GM12878 (cell line): ENCODE measurements at regions not wholly inside any gene's neighbourhood (a gene's known extent, or its start where the extent isn't known, plus 50 kb on each side); places are given as distances from the start of the nearest gene placed in this dataset.

Experiments
- ATAC-seq: fragments of 200-7000 bp; cut with Tn5 transposase; 3 replicates; pipeline ENCODE4 v1.9.1; 2020; ENCODE audit warnings: mild to moderate bottlenecking, moderate library complexity
- BruUV-seq: library from RNA; stranded (reverse); fragments of 400-500 nt; replicated peaks from 2 replicates; lab custom pipeline; 2021; lab: Mats Ljungman, UMichigan
- CTCF ChIA-PET: fragments of 300-600 bp; sonication (Branson Sonifier 250); formaldehyde crosslinking; extraction: SDS; loops from one replicate; lab custom pipeline; 2021; ENCODE audit warnings: inconsistent platforms; lab: Yijun Ruan, JAX
- POLR2A ChIA-PET: fragments of 350-600 bp; formaldehyde crosslinking; extraction: SDS; loops from one replicate; lab custom pipeline; 2021; ENCODE audit warnings: inconsistent platforms; lab: Charles Lee
- RAD21 ChIA-PET: fragments of 300-600 bp; sonication (Branson Sonifier 250); formaldehyde crosslinking; loops from one replicate; lab custom pipeline; 2023; ENCODE audit warnings: antibody characterized with exemption; ENCODE audit not compliant: unreplicated experiment; lab: Charles Lee
- SMC1A ChIA-PET: fragments of 300-600 bp; sonication (Branson Sonifier 250); formaldehyde crosslinking; loops from one replicate; lab custom pipeline; 2023; ENCODE audit not compliant: unreplicated experiment, uncharacterized antibody; lab: Charles Lee
- DNase-seq: peaks from one replicate; pipeline ENCODE4 v3.0.0-alpha.2; 2011; ENCODE audit warnings: low read depth, low spot score
- FAIRE-seq: peaks from 3 replicates; lab custom pipeline; 2011; peaks lifted over from hg19 to GRCh38; lab: Jason Lieb, UNC
- H2AFZ ChIP-seq: 2 replicates; pipeline ENCODE4 v1.6.0; 2011; ENCODE audit warnings: low read depth, low read length, control low read depth; ENCODE audit not compliant: control insufficient read depth
- H3K27ac ChIP-seq: 2 replicates; pipeline ENCODE4 v1.5.1; 2011; ENCODE audit warnings: control low read depth; ENCODE audit not compliant: control insufficient read depth, insufficient read depth
- H3K27me3 ChIP-seq, 2 experiments: replicated peaks in 1 of 2; 2 replicates each; pipeline versions ENCODE4 v1.6.0 to v1.6.1; 2011; ENCODE audit warnings: low read length in 1 of 2; ENCODE audit not compliant: control insufficient read depth in 2 of 2, insufficient read depth in 2 of 2
- H3K36me3 ChIP-seq, 2 experiments: 2 replicates each; pipeline ENCODE4 v1.5.1; 2011; ENCODE audit warnings: low read length in 1 of 2; ENCODE audit not compliant: control insufficient read depth in 2 of 2, insufficient read depth in 2 of 2
- H3K4me1 ChIP-seq: 2 replicates; pipeline ENCODE4 v1.6.1; 2011; ENCODE audit warnings: mild to moderate bottlenecking, low read length, moderate library complexity, mixed read lengths; ENCODE audit not compliant: control insufficient read depth, insufficient read depth
- H3K4me2 ChIP-seq: 2 replicates; pipeline ENCODE4 v1.6.0; 2011; ENCODE audit warnings: control low read depth; ENCODE audit not compliant: control insufficient read depth, insufficient read depth
- H3K4me3 ChIP-seq: fragments of 200-600 bp; sonication (generic); 2 replicates; pipeline ENCODE4 v1.5.1; 2016
- H3K79me2 ChIP-seq: 2 replicates; pipeline ENCODE4 v1.6.0; 2011; ENCODE audit warnings: low read length; ENCODE audit not compliant: control insufficient read depth, insufficient read depth
- H3K9ac ChIP-seq: 2 replicates; pipeline ENCODE4 v1.8.0; 2011; ENCODE audit warnings: low read length, control low read depth, mixed read lengths; ENCODE audit not compliant: control insufficient read depth, insufficient read depth
- H3K9me3 ChIP-seq: replicated peaks from 3 replicates; pipeline ENCODE4 v1.5.1; 2011; ENCODE audit warnings: mild to moderate bottlenecking, low read length; ENCODE audit not compliant: control insufficient read depth, insufficient read depth
- H4K20me1 ChIP-seq: 2 replicates; pipeline ENCODE4 v1.6.0; 2011; ENCODE audit not compliant: control insufficient read depth, insufficient read depth
- FOXM1 ChIP-seq: IDR thresholded peaks from 2 replicates; pipeline ENCODE4 v1.6.1; 2012; ENCODE audit warnings: low read depth, mild to moderate bottlenecking, inconsistent platforms, low read length, moderate library complexity
- SMARCA5 ChIP-seq: fragments of 450-650 bp; IDR thresholded peaks from 2 replicates; pipeline ENCODE4 v1.6.1; 2017; ENCODE audit warnings: mild to moderate bottlenecking
- SREBF1 ChIP-seq: IDR thresholded peaks from 2 replicates; pipeline ENCODE4 v1.6.1; 2012; ENCODE audit warnings: mild to moderate bottlenecking, low read length
- ZBTB4 ChIP-seq: fragments of 450-650 bp; formaldehyde crosslinking; IDR thresholded peaks from 2 replicates; pipeline ENCODE4 v1.4.0; 2022; ENCODE audit warnings: mild to moderate bottlenecking, moderate library complexity
- WGBS: methylation state at CpG from one replicate; pipeline ENCODE4 v1.1.6; 2016; ENCODE audit warnings: low lambda C conversion rate; ENCODE audit not compliant: insufficient replicate concordance, insufficient coverage; ENCODE audit errors: missing lambda C conversion rate; 5-methylcytosine and 5-hydroxymethylcytosine counted together
- in situ Hi-C: fragments of 300-500 bp; cut with MboI; formaldehyde crosslinking; loops from 9 replicates; pipeline ENCODE4 v1.14.3; 2018; ENCODE audit warnings: mixed read lengths
- intact Hi-C: fragments of 100-400 bp; cut with micrococcal nuclease; formaldehyde crosslinking; loops from one replicate; pipeline ENCODE4 v1.14.2; 2022; ENCODE audit not compliant: unreplicated experiment

GRCh38 chr4:108477527-108478108 lies 142.8 kb upstream of the RPL34 start:
- FAIRE-seq: no peak
- 0 out of 3 replicates have a peak, but pooled peaks have one; percentile 17 for ATAC-seq
- BruUV-seq: no TSS peak
- Histone ChIP-seq H3K4me2 (no peak overlapping the region), H3K27me3 (no peaks in the 10 kb centered on the region), H2AFZ (no peak overlapping the region), H3K4me3 (no peak overlapping the region), H3K9me3 (no peaks in the 10 kb centered on the region), H3K4me1 (no peaks in the 10 kb centered on the region), H3K27ac (no peak overlapping the region), H3K36me3 (no peaks in the 10 kb centered on the region), H3K9ac (no peak overlapping the region), H4K20me1 (no peaks in the 10 kb centered on the region), H3K79me2 (no peaks in the 10 kb centered on the region)
- WGBS: 50% methylated on average over 2 of the region's 2 CpGs
- in situ Hi-C loops (no loop called here), intact Hi-C loops (no loop called here)
- ChIA-PET RAD21 (no interaction called here), SMC1A (no interaction called here), CTCF (no interaction called here), POLR2A (no interaction called here)
- DNase-seq: no peak
- TF ChIP-seq FOXM1 (no peak), ZBTB4 (no peak), SREBF1 (no peak), SMARCA5 (no peak)
